Liver (tissue), 6 donors: ENCODE measurements at regions not wholly inside any gene's neighbourhood (a gene's known extent, or its start where the extent isn't known, plus 50 kb on each side); places are given as distances from the start of the nearest gene placed in this dataset.
"Not testable (repeated sequence)": the region's sequence is repeated elsewhere in the genome, so short reads cannot be mapped to it uniquely, and the experiment has no call there.

Experiments used
- DNase-seq: peaks from one replicate; pipeline ENCODE4 v3.0.0-alpha.2; 2017; ENCODE audit warnings: low spot score
- H3K27ac ChIP-seq, 2 donors: one replicate each; pipeline ENCODE4 v1.7.0; 2013; ENCODE audit warnings: inconsistent platforms in 2 of 2, low read length in 2 of 2, control low read depth in 1 of 2, low read depth in 1 of 2, mild to moderate bottlenecking in 1 of 2
- H3K27me3 ChIP-seq, 4 donors: one replicate each; pipeline versions ENCODE4 v1.6.1 to v1.7.0; 2013; ENCODE audit warnings: low read length in 3 of 4, inconsistent platforms in 1 of 4, mild to moderate bottlenecking in 1 of 4, moderate library complexity in 1 of 4; ENCODE audit not compliant: control insufficient read depth in 4 of 4, insufficient read depth in 4 of 4
- H3K36me3 ChIP-seq, 4 donors: one replicate each; pipeline versions ENCODE4 v1.6.1 to v1.7.0; 2013; ENCODE audit warnings: low read length in 3 of 4, mild to moderate bottlenecking in 3 of 4, low read depth in 1 of 4, moderate library complexity in 1 of 4; ENCODE audit not compliant: control insufficient read depth in 4 of 4, insufficient read depth in 3 of 4
- H3K4me1 ChIP-seq, 4 donors: one replicate each; pipeline versions ENCODE4 v1.6.1 to v1.7.0; 2013; ENCODE audit warnings: low read length in 3 of 4, mild to moderate bottlenecking in 3 of 4, moderate library complexity in 1 of 4; ENCODE audit not compliant: control insufficient read depth in 4 of 4, insufficient read depth in 4 of 4
- H3K4me3 ChIP-seq, 3 donors: one replicate each; pipeline versions ENCODE4 v1.6.1 to v1.7.0; 2013; ENCODE audit warnings: low read length in 3 of 3, control low read depth in 1 of 3, low read depth in 1 of 3, mild to moderate bottlenecking in 1 of 3
- H3K9ac ChIP-seq, 2 donors: one replicate each; pipeline ENCODE4 v1.7.0; 2013; ENCODE audit warnings: low read length in 2 of 2, mild to moderate bottlenecking in 2 of 2, moderate library complexity in 2 of 2, control low read depth in 1 of 2, low read depth in 1 of 2
- H3K9me3 ChIP-seq, 4 donors: one replicate each; pipeline versions ENCODE4 v1.6.1 to v1.7.0; 2013; ENCODE audit warnings: low read length in 3 of 4; ENCODE audit not compliant: control insufficient read depth in 4 of 4
- WGBS: extraction: QIAGEN DNeasy Blood & Tissue Kit; methylation state at CpG from one replicate; pipeline ENCODE4 v1.1.7; 2013; 5-methylcytosine and 5-hydroxymethylcytosine counted together
- donor health status: healthy.
- donor health status: healthy.
- donor health status: healthy.

DNA sequence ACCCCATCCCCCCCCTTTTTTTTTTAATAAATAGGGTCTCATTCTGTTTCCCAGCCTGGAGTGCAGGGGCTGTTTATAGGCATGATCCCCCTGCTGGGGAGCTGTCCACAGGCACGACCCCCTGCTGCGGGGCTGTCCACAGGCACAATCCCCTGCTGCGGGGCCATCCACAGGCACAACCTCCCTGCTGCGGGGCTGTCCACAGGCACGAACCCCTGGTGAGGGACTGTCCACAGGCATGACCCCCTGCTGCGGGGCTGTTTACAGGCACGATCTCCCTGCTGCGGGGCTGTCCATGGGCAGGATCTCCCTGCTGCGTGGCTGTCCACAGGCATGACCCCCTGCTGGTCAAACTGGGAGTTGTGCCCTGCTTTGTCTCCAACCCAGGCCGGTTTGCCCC lies 5290.1 kb upstream of the TPTE start:
- H3K9me3 ChIP-seq, H3K36me3 ChIP-seq, H3K27me3 ChIP-seq, H3K9ac ChIP-seq, H3K4me1 ChIP-seq, H3K4me3 ChIP-seq, DNase-seq, H3K27ac ChIP-seq: not testable (repeated sequence)
- WGBS = 68% methylated on average over 9 of the region's 10 CpGs

DNA sequence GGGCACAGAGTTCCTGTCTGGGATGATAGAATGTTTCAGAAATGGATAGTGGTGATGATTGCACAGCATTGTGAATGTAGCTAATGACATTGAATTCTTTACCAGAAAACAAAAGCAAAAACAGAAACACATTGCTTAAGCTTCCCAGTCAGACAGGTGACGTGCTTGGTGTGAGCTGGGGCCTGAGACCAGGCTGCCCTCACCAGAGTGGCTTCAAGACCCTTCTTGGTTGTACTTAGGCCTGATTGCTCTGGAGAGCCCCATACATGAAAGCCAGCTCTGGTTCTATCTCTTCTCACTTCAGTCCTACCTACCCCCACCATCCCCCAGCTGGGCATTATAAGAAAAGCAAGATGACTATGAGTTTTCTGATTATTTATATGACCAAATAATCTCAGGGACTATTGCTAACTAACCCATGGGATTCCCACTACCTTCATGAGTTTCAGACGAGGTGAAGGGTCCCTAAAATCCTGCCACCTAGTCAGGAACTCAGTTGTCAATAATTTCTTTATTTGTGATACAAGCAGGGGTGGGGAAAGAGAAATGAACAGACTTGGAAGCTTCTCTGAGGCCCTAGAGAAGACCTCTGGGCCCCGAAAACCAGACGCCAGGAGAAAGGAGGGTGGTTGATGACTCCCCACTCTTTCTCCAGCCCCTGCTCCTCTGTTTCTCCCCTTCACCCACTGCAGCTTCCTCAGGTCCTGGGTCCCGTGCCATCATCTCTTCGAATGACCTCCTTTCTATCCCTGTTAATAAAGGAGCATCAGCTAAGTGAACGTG lies 5289.0 kb upstream of the TPTE start:
- DNase-seq, H3K4me3 ChIP-seq: not testable (repeated sequence)
- WGBS = 44% methylated on average over 7 of the region's 7 CpGs

DNA sequence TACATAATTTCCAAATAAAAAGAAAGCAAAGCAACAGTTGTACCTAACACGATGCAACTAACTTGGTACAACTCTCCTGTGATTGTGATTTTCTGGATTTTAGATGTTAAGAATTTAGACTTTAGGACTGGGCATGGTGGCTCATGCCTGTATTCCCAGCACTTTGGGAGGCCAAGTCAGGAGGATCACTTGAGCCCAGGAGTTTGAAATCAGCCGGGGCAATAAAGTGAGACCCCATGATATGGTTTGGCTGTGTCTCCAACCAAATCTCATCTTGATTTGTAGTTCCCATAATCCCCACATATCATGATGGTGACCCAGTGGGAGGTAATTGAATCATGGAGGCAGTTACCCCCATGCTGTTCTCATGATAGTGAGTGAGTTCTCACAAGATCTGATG lies 5285.6 kb upstream of the TPTE start:
- peaks cover 0 to 12% (median 0%) of the 10 kb centered on the region in 4 donors for H3K9me3 ChIP-seq
- WGBS = 44% methylated on average over 2 of the region's 2 CpGs
- H3K27ac ChIP-seq, H3K36me3 ChIP-seq, H3K27me3 ChIP-seq, H3K4me3 ChIP-seq, H3K4me1 ChIP-seq, H3K9ac ChIP-seq, DNase-seq: not testable (repeated sequence)

More for the DNA sequence above, 5289.0 kb upstream of the TPTE start:
- H3K27ac ChIP-seq, H3K27me3 ChIP-seq, H3K9ac ChIP-seq, H3K36me3 ChIP-seq, H3K4me1 ChIP-seq: not testable (repeated sequence)
- H3K9me3 ChIP-seq = peaks cover 0 to 15% (median 0%) of the 10 kb centered on the region in 4 donors

DNA sequence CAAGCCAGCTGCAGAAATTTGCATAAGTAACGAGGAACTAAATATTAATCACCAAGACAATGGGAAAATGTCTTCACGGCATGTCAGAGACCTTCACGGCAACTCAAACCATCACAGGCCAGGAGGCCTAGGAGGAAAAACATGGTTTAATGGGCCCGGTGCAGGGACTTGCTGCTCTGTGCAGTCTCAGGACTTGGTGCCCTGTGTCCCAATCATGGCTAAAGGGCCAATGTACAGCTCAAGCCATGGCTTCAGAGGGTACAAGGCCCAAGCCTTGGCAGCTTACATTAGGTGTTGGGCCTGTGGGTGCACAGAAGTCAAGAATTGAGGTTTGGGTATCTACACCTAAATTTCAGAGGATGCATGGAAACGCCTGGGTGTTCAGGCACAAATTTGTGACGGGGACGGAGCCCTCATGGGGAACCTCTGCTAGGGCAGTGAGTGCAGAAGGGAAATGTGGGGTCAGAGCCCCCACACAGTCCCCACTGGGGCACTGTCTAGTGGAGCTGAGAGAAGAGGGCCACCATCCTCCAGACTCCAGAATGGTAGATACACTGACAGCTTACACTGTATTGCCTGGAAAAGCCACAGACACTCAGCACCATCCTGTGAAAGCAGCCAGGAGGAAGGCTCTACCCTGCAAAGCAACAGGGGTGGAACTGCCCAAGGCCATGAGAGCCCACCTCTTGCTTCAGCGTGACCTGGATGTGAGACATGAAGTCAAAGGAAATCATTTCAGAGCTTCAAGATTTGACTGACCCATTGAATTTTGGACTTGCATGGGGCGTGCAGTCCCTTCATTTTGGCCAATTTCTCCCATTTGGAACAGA lies 5284.3 kb upstream of the TPTE start:
- H3K27me3 ChIP-seq, H3K4me1 ChIP-seq, DNase-seq, H3K9me3 ChIP-seq, H3K27ac ChIP-seq, H3K4me3 ChIP-seq, H3K9ac ChIP-seq, H3K36me3 ChIP-seq: not testable (repeated sequence)
- WGBS = 57% methylated on average over 9 of the region's 9 CpGs

DNA sequence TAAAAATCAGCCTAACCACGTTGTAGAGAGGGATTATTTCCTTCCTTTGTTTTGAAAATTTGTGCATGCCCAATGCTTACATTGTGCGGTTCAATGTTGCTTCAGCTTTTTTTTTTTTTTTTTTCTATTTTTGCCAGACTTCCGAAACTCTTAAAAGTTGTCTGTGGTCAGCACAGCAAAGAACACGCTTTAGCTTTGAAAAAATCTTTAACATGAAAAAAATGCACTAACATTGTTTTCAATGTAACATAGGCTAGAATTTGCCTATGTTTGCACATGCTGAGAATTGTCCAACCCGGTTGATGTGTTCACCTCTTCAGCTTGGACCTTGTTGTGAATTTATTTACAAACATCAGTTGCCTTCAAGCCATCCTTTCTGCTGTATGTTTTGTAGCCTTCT lies 5280.9 kb upstream of the TPTE start:
- DNase-seq, H3K36me3 ChIP-seq, H3K4me3 ChIP-seq, H3K27ac ChIP-seq, H3K9me3 ChIP-seq, H3K9ac ChIP-seq, H3K27me3 ChIP-seq, H3K4me1 ChIP-seq: not testable (repeated sequence)
- 39% methylated on average over 5 of the region's 5 CpGs for WGBS

DNA sequence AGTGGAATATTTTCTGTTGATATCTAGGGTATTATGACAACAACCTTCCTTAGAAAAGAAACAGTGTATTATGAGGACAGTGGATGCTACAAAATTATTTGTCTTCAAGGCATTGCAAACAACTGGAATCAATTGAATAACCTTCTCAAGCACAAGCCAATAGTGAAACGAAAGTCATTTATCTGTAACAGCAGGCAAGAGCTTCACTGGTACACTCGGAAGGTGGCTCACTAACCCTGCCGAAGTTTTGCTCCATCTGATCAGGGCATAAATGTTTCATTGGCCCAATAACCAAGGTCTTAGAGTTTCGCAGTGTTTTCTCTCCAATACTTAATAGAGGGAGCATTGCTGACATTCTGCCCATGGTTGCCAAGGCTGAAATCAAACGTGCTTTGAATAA lies 5278.7 kb upstream of the TPTE start:
- WGBS = 44% methylated on average over 5 of the region's 5 CpGs
- H3K4me3 ChIP-seq, H3K4me1 ChIP-seq, H3K27ac ChIP-seq, DNase-seq, H3K9me3 ChIP-seq, H3K9ac ChIP-seq, H3K36me3 ChIP-seq, H3K27me3 ChIP-seq: not testable (repeated sequence)

DNA sequence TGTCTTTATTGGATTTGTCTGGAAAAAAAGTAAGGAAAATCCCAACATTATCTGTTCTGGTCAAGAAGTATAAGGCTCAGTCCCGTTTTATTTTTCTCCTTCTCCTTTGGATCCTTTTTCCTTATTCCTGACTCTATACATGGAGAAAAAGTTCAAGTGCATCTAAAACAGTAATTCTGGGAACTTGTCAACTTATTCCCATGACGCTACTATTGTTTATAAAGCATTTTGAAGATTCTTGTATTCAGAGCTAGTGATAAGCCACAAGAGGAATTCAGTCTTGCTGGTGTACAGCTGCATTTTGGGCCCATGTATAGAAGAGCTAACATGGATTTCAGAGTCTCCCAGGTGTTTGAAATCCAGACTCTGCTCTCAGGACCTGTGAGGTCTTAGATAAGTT lies 5278.1 kb upstream of the TPTE start:
- not testable (repeated sequence) for H3K27me3 ChIP-seq, H3K9ac ChIP-seq, H3K9me3 ChIP-seq, DNase-seq, H3K4me3 ChIP-seq, H3K36me3 ChIP-seq, H3K4me1 ChIP-seq, H3K27ac ChIP-seq
- WGBS = 45% methylated on average over 2 of the region's 2 CpGs

DNA sequence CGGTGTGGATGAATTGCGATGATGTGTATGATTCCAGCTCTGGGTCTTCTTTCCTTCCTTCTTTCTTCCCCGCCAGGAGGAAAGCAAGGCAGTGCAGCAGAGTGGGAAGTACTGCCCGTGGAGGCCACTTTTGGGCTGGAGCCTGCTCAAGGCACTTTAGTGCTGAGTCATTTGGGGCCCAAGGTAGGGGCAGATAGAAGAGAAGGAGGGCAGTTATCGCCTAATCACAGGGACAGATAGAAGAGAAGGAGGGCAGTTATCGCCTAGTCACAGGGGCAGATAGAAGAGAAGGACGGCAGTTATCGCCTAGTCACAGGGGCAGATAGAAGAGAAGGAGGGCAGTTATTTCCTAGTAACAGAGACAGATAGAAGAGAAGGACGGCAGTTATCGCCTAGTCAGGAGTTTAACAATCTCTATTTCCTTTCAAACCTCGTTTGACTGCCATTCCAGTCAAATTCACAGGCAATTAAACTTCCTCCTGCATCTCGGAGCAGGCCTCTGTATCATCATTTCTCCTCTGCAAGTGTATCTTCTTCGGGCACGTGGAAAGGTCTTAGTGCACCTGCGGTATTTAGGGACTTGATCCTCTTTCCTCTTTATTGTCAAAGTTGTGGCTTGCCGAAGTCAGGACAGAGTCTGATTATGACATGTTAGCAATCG lies 5277.5 kb upstream of the TPTE start:
- not testable (repeated sequence) for H3K9ac ChIP-seq, H3K9me3 ChIP-seq, H3K36me3 ChIP-seq, H3K4me3 ChIP-seq, DNase-seq, H3K27ac ChIP-seq, H3K4me1 ChIP-seq, H3K27me3 ChIP-seq
- WGBS = 59% methylated on average over 16 of the region's 17 CpGs
